HG03139 (cell line): ENCODE measurements at regions not wholly inside any gene's neighbourhood (a gene's known extent, or its start where the extent isn't known, plus 50 kb on each side); places are given as distances from the start of the nearest gene placed in this dataset.
"Not testable (repeated sequence)": the region's sequence is repeated elsewhere in the genome, so short reads cannot be mapped to it uniquely, and the experiment has no call there.

Experiments
- ATAC-seq: cut with Tn5 transposase; IDR thresholded peaks from one replicate; pipeline ENCODE4 v1.9.1; 2021; ENCODE audit not compliant: unreplicated experiment

GRCh38 chrX:114272096-114272686 lies 311.7 kb upstream of the HTR2C start:
- ATAC-seq, result no peak

- not testable (repeated sequence) for ATAC-seq
Measured at GRCh38 chrX:114270371-114270770, 313.5 kb upstream of the HTR2C start.

- ATAC-seq, result no peak
Measured at GRCh38 chrX:114268643-114269042, 315.2 kb upstream of the HTR2C start.

GRCh38 chrX:114267142-114267541 lies 316.7 kb upstream of the HTR2C start:
- no peak for ATAC-seq

- no peak for ATAC-seq
Measured at GRCh38 chrX:114252186-114252585, 331.7 kb upstream of the HTR2C start.

GRCh38 chrX:114251575-114251974 lies 332.3 kb upstream of the HTR2C start:
- no peak for ATAC-seq

GRCh38 chrX:114221445-114221844 lies 362.4 kb upstream of the HTR2C start:
- no peak for ATAC-seq

DNA sequence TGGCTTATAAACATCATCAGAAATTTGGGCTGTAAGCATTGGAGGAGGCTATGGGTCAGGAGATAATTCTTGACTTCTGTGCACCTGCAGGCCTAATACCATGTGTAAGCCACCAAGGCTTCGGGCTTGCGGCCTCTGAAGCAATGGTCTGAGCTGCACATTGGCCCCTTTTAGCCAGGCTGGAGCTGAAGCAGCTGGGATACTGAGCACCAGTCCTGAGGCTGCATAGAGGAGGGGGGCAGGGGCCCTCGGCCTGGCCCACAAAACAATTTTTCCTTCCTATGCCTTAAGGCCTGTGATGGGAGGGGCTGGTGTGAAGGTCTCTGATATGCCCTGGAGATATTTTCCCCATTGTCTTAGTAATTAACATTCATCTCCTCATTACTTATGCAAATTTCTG lies 373.0 kb upstream of the HTR2C start:
- ATAC-seq, result no peak

- no peak for ATAC-seq
Measured at GRCh38 chrX:114201622-114202021, 382.3 kb upstream of the HTR2C start.

GRCh38 chrX:114181195-114181594 lies 402.7 kb upstream of the HTR2C start:
- ATAC-seq, result no peak

DNA sequence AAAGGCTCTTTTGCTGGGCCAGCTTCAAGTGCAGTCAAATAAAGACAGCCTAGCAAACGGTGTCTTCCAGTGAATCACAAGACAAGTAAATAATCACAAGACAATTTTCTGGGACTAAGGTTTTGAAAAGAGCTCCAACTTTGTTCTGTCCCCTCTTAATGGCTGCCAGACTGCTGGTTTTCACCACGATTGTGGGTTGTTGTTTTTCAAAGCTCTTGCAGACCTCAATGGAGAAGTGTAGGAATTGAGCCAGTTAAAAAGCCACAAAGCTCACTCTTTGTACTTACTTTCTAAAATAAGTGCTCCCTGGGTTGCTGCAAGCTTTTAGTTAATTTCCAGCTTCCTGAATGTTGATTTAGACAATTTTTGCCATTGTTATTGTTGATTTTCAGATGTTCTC lies 405.8 kb upstream of the HTR2C start:
- no peak for ATAC-seq

DNA sequence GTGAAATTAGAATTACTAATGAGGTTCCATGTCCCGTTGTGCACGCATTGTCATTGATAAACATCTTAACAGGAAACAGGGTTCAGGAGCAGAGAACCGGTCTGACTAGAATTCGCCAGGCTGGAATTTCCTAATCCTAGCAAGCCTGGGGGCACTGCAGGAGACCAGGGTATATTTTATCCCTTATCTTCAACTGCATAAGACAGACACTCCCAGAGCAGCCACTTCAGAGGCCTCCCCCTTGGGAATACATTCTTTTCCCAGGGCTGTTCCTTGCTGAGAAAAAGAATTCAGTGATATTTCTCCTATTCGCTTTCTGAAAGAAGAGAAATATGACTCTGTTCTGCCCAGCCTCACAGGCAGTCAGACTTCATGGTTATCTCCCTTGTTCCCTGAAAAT lies 416.6 kb upstream of the HTR2C start:
- not testable (repeated sequence) for ATAC-seq

GRCh38 chrX:114166601-114167000 lies 417.3 kb upstream of the HTR2C start:
- ATAC-seq, result no peak

GRCh38 chrX:114165537-114165936 lies 418.3 kb upstream of the HTR2C start:
- ATAC-seq, result no peak

DNA sequence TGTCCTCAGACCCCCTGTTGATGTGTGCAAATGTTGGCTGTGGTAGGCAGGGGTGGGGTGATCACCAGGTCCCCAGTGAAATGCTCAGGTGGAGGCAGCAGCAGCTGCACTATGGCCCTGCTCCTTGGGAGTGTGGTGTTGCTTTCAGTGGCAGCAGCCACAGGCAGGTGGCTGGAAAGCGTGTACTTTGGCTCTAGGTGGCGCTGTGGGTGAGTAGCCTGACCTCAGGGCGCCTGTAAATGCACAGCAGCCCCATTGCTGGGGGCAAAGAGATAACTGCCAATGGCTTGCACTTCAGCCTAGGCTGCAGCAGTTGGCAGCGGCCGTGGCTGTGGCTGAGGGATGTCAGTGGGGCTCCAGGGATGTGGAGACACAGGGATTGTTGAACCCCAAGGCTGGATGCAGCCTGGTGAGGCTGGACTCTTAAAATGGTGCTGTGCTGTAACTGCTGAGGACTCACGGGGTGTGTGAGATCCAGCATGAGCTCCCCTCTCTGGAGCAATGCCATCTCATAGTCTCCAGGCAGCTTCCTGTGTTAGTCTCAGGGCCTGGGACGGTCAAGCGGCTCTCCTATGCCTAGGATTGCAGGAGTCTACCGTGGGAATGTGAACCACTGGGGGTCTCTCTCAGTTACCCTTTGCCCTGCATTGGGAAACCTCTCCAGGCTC lies 421.7 kb upstream of the HTR2C start:
- no peak for ATAC-seq

DNA sequence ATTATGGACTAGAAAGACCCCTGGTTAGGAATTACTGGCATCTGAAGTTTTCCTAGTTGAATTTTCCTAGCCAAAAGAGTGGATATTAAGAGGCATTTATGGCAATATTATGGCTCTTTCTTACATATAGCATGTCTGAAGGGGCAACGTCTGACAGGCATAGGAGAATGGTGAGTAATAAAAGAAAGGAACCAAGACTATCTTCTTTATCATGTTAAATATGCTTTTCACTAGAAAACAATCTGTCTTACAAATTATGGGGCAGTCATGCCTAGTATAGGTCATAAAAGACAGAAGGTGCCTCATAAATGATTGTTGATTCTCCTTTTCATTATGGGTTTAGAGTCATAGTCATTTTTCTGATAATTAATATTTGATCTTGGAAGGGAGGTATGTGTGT lies 431.1 kb upstream of the HTR2C start:
- ATAC-seq, result no peak

DNA sequence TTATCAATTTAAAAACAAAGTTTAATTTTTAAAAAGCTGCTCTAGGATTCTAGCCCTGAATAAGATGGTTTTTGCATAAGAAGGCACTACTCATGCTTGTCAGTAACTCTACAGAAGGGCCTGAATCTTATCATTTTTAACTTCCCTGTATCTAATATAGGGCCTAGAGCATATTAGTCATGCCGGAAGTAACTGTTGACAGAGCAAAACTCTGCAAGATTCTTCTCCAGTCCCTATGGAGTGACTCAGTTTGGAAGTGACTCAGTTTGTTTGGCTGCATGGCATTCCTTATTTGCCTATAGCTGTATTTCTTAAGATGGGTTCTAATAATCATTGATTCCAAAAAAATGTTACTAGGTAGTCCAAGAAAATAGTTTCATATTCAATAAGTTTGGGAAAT lies 431.8 kb upstream of the HTR2C start:
- no peak for ATAC-seq

DNA sequence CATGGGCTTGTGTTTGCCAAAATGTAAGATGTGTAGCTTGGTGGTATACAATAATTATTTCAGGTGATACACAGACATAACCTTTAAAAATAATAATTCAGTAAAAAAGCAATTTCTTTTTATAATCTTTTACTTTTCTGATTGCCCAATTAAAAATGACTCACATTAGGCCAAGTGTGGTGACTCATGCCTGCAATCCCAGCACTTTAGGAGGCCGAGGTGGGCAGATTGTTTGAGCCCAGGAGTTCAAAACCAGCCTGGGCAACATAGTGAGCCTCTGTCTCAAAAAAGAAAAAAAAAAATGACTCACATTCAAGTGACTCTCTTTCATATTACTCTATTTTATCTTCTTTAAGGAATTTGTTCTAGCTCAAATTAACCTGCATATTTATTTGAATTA lies 449.4 kb upstream of the HTR2C start:
- ATAC-seq, result no peak

DNA sequence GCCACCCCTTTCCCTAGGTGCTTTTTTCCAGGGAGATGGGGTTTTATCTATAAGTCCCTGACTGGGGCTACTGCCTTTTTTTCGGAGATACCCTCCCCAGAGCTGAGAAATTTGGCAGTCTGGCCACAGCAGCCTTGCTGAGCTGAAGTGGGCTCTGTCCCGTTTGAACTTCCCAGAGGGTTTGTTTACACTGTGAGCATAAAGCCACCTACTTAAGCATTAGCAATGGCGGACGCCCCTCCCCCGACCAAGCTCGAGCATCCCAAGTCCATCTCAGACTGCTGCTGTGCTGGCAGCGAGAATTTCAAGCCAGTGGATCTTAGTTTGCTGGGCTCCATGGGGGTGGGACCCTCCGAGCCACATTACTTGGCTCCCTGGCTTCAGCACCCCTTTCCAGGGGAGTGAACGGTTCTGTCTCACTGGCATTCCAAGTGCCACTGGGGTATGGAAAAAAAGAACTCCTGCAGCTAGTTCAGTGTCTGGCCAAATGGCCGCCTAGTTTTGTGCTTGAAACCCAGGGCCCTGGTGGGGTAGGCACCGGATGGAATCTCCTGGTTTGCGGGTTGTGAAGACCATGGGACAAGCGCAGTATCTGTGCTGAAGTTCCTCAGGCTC lies 456.4 kb upstream of the HTR2C start:
- no peak for ATAC-seq

GRCh38 chrX:114127005-114127404 lies 456.9 kb upstream of the HTR2C start:
- ATAC-seq, result no peak

DNA sequence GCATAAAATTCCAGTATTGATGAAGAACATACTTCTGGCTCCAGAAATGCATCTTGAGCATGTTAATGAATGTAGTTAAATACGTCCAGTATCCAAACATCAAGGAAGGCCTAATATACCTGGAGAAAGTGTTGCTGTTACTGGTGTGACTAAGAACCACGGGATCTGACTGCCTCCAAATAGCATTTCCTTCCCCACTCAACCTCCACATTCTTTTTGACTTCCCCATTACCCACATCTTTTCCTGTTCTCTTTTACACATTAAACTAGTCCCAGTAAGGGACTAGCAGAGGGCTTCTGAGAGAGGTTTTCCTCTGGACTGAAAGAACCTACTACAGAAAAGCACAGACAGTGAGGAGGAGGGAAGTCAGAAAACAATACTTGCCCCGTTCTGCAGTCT lies 482.8 kb upstream of the HTR2C start:
- no peak for ATAC-seq

DNA sequence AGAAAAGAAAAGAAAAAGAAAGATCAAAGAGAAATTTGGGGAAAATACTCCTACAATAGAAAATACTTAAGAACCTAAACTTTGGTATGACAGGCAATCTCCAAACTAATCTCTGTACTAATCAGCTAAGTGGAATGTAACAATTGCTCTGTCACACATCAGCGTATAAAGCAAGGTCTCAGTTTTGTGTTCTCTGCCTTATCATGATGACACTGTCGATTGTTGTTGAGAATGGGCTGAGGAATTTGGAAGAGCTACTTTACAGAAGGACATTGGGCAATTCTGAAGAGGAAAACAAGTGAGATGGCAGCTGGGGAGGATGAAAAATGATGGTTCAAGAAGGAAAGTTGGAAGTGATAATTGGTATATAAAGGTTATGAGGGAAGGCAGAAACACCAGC lies 486.0 kb upstream of the HTR2C start:
- ATAC-seq, result no peak

- ATAC-seq, result no peak
Measured at GRCh38 chrX:114097427-114097826, 486.5 kb upstream of the HTR2C start.
